IMR-90 (cell line): ENCODE measurements at regions not wholly inside any gene's neighbourhood (a gene's known extent, or its start where the extent isn't known, plus 50 kb on each side); places are given as distances from the start of the nearest gene placed in this dataset.

Experiments
- ATAC-seq: fragments of 200-7000 bp; cut with Tn5 transposase; 2 replicates; pipeline ENCODE4 v1.9.1; 2020; ENCODE audit warnings: low read depth, mild to moderate bottlenecking, moderate library complexity
- BruUV-seq: library from RNA; stranded (reverse); fragments of 400-500 nt; replicated peaks from 2 replicates; lab custom pipeline; 2021; lab: Mats Ljungman, UMichigan
- CTCF ChIA-PET: fragments of 300-600 bp; formaldehyde crosslinking; extraction: SDS; loops from one replicate; lab custom pipeline; 2021; ENCODE audit warnings: antibody characterized with exemption; lab: Yijun Ruan, JAX
- POLR2A ChIA-PET: fragments of 300-600 bp; sonication (Branson Sonifier 250); formaldehyde crosslinking; loops from one replicate; lab custom pipeline; 2022; ENCODE audit warnings: antibody characterized with exemption; ENCODE audit not compliant: unreplicated experiment; lab: Charles Lee
- DNase-seq: peaks from one replicate; pipeline ENCODE4 v3.0.0; 2013
- H2AFZ ChIP-seq: replicated peaks from 2 replicates; pipeline ENCODE3; 2013; ENCODE audit warnings: low read length, mild to moderate bottlenecking; ENCODE audit not compliant: poor library complexity
- H2AK5ac ChIP-seq: 2 replicates; pipeline ENCODE4 v1.6.1; 2013; ENCODE audit warnings: low read depth, low read length, inconsistent platforms
- H2AK9ac ChIP-seq: replicated peaks from 2 replicates; pipeline ENCODE3; 2013; ENCODE audit warnings: mild to moderate bottlenecking, low read depth, low read length, moderate library complexity; ENCODE audit not compliant: poor library complexity
- H2BK120ac ChIP-seq: 2 replicates; pipeline ENCODE4 v1.6.1; 2013; ENCODE audit warnings: low read depth, low read length, inconsistent platforms
- H2BK15ac ChIP-seq: 3 replicates; pipeline ENCODE4 v1.6.1; 2013; ENCODE audit warnings: low read depth, low read length, inconsistent platforms
- H2BK20ac ChIP-seq: 2 replicates; pipeline ENCODE4 v1.6.1; 2013; ENCODE audit warnings: low read depth, mild to moderate bottlenecking, inconsistent platforms, low read length, moderate library complexity
- H2BK5ac ChIP-seq: 2 replicates; pipeline ENCODE4 v1.6.1; 2013; ENCODE audit warnings: mild to moderate bottlenecking, low read depth, low read length, inconsistent platforms; ENCODE audit not compliant: poor library complexity, severe bottlenecking
- H3K14ac ChIP-seq: replicated peaks from 2 replicates; pipeline ENCODE4 v1.6.1; 2013; ENCODE audit warnings: low read depth, low read length, inconsistent platforms
- H3K18ac ChIP-seq: 2 replicates; pipeline ENCODE4 v1.6.1; 2013; ENCODE audit warnings: low read depth, low read length, control low read depth
- H3K23ac ChIP-seq: 2 replicates; pipeline ENCODE4 v1.6.1; 2013; ENCODE audit warnings: low read depth, low read length, inconsistent platforms
- H3K27ac ChIP-seq: 2 replicates; pipeline ENCODE4 v1.5.1; 2013; ENCODE audit warnings: mild to moderate bottlenecking, control low read depth, low read length; ENCODE audit not compliant: insufficient read depth
- H3K27me3 ChIP-seq: 2 replicates; pipeline ENCODE4 v1.6.1; 2013; ENCODE audit warnings: low read length; ENCODE audit not compliant: control insufficient read depth, insufficient read depth
- H3K36me3 ChIP-seq: 2 replicates; pipeline ENCODE4 v1.6.1; 2013; ENCODE audit warnings: low read length, mixed read lengths; ENCODE audit not compliant: control insufficient read depth, insufficient read depth
- H3K4ac ChIP-seq: 2 replicates; pipeline ENCODE4 v1.6.1; 2013; ENCODE audit warnings: low read depth, low read length, inconsistent platforms
- H3K4me1 ChIP-seq: 2 replicates; pipeline ENCODE4 v1.6.1; 2013; ENCODE audit warnings: low read length, mixed read lengths; ENCODE audit not compliant: control insufficient read depth, insufficient read depth
- H3K4me2 ChIP-seq: 2 replicates; pipeline ENCODE4 v1.6.1; 2013; ENCODE audit warnings: low read depth, mild to moderate bottlenecking, control low read depth, low read length, moderate library complexity
- H3K4me3 ChIP-seq: 2 replicates; pipeline ENCODE4 v1.5.1; 2013; ENCODE audit warnings: low read depth, mild to moderate bottlenecking, control low read depth, low read length, moderate library complexity; ENCODE audit not compliant: insufficient read depth
- H3K56ac ChIP-seq: 2 replicates; pipeline ENCODE4 v1.6.1; 2013; ENCODE audit warnings: low read length, inconsistent platforms; ENCODE audit not compliant: insufficient read depth; ENCODE audit errors: extremely low read depth
- H3K79me1 ChIP-seq, 2 experiments: 2 replicates each; pipeline ENCODE4 v1.6.1; 2013; ENCODE audit warnings: low read length in 2 of 2, inconsistent platforms in 1 of 2, low read depth in 1 of 2
- H3K9ac ChIP-seq: 2 replicates; pipeline ENCODE4 v1.6.1; 2013; ENCODE audit warnings: low read depth, low read length, control low read depth
- H3K9me1 ChIP-seq: 2 replicates; pipeline ENCODE4 v1.6.1; 2013; ENCODE audit warnings: low read length, inconsistent platforms; ENCODE audit not compliant: insufficient read depth
- H3K9me3 ChIP-seq: 2 replicates; pipeline ENCODE4 v1.6.1; 2013; ENCODE audit warnings: low read length; ENCODE audit not compliant: control insufficient read depth, insufficient read depth
- H4K20me1 ChIP-seq: 2 replicates; pipeline ENCODE4 v1.6.1; 2013; ENCODE audit warnings: low read length, inconsistent platforms; ENCODE audit not compliant: insufficient read depth
- H4K5ac ChIP-seq: 2 replicates; pipeline ENCODE4 v1.6.1; 2013; ENCODE audit warnings: mild to moderate bottlenecking, low read depth, low read length, control low read depth
- H4K8ac ChIP-seq, 2 experiments: 2 replicates each; pipeline ENCODE4 v1.6.1; 2013; ENCODE audit warnings: low read depth in 2 of 2, low read length in 2 of 2, control low read depth in 1 of 2, inconsistent platforms in 1 of 2
- H4K91ac ChIP-seq: 2 replicates; pipeline ENCODE4 v1.6.1; 2013; ENCODE audit warnings: low read depth, low read length, inconsistent platforms; ENCODE audit not compliant: insufficient read depth
- BHLHE40 ChIP-seq: fragments of 150-350 bp; IDR thresholded peaks from 2 replicates; pipeline ENCODE4 v1.6.1; 2016; ENCODE audit warnings: mild to moderate bottlenecking, low read depth, low read length
- CEBPB ChIP-seq: IDR thresholded peaks from 2 replicates; pipeline ENCODE4 v1.6.1; 2012; ENCODE audit warnings: low read depth, low read length, improper control_type of control experiment
- CHD1 ChIP-seq: IDR thresholded peaks from 2 replicates; pipeline ENCODE4 v1.6.1; 2012; ENCODE audit warnings: low read depth, low read length, improper control_type of control experiment
- FOS ChIP-seq: fragments of 150-350 bp; IDR thresholded peaks from 2 replicates; pipeline ENCODE4 v1.6.1; 2016; ENCODE audit warnings: low read depth, low read length
- MAFK ChIP-seq: IDR thresholded peaks from 2 replicates; pipeline ENCODE4 v1.6.1; 2012; ENCODE audit warnings: low read depth, low read length, improper control_type of control experiment
- MAZ ChIP-seq: IDR thresholded peaks from 2 replicates; pipeline ENCODE4 v1.6.1; 2012; ENCODE audit warnings: low read depth, mild to moderate bottlenecking, low read length, improper control_type of control experiment, moderate library complexity, borderline replicate concordance
- MXI1 ChIP-seq: IDR thresholded peaks from 2 replicates; pipeline ENCODE4 v1.6.1; 2012; ENCODE audit warnings: low read depth, mild to moderate bottlenecking, low read length, moderate library complexity, borderline replicate concordance
- POLR2A ChIP-seq: IDR thresholded peaks from 2 replicates; pipeline ENCODE4 v1.6.1; 2012; ENCODE audit warnings: mild to moderate bottlenecking, low read depth, low read length
- RAD21 ChIP-seq: IDR thresholded peaks from 2 replicates; pipeline ENCODE4 v1.6.1; 2012; ENCODE audit warnings: low read length, improper control_type of control experiment
- RCOR1 ChIP-seq: IDR thresholded peaks from 2 replicates; pipeline ENCODE4 v1.6.1; 2012; ENCODE audit warnings: mild to moderate bottlenecking, low read length, improper control_type of control experiment; ENCODE audit not compliant: insufficient replicate concordance
- dilution Hi-C: fragments of 300-500 bp; cut with HindIII; formaldehyde crosslinking; loops from one replicate; pipeline ENCODE4 v1.14.3; 2018; ENCODE audit warnings: low sequenced_read_pairs; ENCODE audit not compliant: unreplicated experiment
- in situ Hi-C: fragments of 300-500 bp; cut with MboI; formaldehyde crosslinking; loops from 3 replicates; pipeline ENCODE4 v1.14.3; 2019; ENCODE audit warnings: low sequenced_read_pairs, inconsistent platforms, mixed read lengths
- intact Hi-C: fragments of 100-400 bp; cut with micrococcal nuclease; formaldehyde crosslinking; loops from 2 replicates; pipeline ENCODE4 v1.10.0; 2022
- TF ChIP-seq, protein P1 (sequence below): fragments of 150-350 bp; IDR thresholded peaks from 2 replicates; pipeline ENCODE4 v1.6.1; 2017; ENCODE audit warnings: mild to moderate bottlenecking, antibody characterized with exemption, low read length, low read depth
- TF ChIP-seq, protein P2 (sequence below): conservative IDR thresholded peaks from 2 replicates; pipeline ENCODE4 v1.5.1; 2012; ENCODE audit warnings: mild to moderate bottlenecking, low read depth, low read length, improper control_type of control experiment
- TF ChIP-seq, protein P3 (sequence below): fragments of 150-350 bp; IDR thresholded peaks from 2 replicates; pipeline ENCODE4 v1.6.1; 2016; ENCODE audit warnings: low read depth, mild to moderate bottlenecking, low read length, moderate library complexity, borderline replicate concordance

DNA sequence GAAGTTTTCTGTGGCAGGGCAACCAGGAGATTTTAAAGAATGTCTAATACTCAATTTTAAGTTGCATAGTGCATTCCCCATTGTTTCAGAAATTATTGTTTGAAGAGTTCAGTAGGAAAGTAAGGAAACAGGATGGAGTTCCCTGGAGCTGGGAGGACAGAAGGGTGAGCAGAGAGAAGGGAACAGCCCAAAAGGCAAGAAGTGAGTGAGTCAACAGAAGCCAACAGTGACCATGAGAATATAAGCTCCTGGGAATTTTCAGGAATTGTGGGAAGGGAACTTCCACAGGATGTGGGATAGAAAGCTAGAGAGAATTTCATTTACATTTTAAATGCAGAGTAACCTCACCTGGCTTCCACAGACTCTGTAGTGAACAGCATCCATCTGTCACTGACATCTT lies 268.1 kb upstream of the ATP5MC3 start:
- Histone ChIP-seq H3K56ac (no peak overlapping the region), H3K36me3 (no peaks in the 10 kb centered on the region), H4K20me1 (no peaks in the 10 kb centered on the region), H2BK120ac (no peak overlapping the region), H2AFZ (no peak overlapping the region), H4K8ac (no peak overlapping the region), H3K4me2 (no peak overlapping the region), H3K4me3 (no peak overlapping the region), H3K9ac (no peak overlapping the region), H3K79me1 (no peaks in the 10 kb centered on the region), H2AK9ac (no peak overlapping the region), H3K4ac (no peak overlapping the region), H3K9me3 (no peaks in the 10 kb centered on the region), H3K9me1 (no peaks in the 10 kb centered on the region; the same call in 1 of the 2 replicates), H2BK15ac (no peak overlapping the region), H2BK5ac (no peak overlapping the region), H2AK5ac (no peak overlapping the region), H2BK20ac (no peak overlapping the region), H3K14ac (no peak overlapping the region), H3K23ac (no peak overlapping the region), H3K27me3 (no peaks in the 10 kb centered on the region), H3K27ac (no peak overlapping the region), H3K18ac (no peak overlapping the region), H4K91ac (no peak overlapping the region), H4K5ac (no peak overlapping the region), H3K4me1 (no peaks in the 10 kb centered on the region)
- dilution Hi-C loops (no loop called here), intact Hi-C loops (no loop called here), in situ Hi-C loops (no loop called here)
- ChIA-PET POLR2A (no interaction called here), CTCF (no interaction called here)
- no peak for DNase-seq
- no TSS peak for BruUV-seq
- no peak for ATAC-seq
- TF ChIP-seq CEBPB (no peak), MAFK (no peak), RAD21 (no peak), BHLHE40 (no peak), MAZ (no peak), CHD1 (no peak), MXI1 (no peak), RCOR1 (no peak), POLR2A (no peak), FOS (no peak)
- TF ChIP-seq, protein P1, sequence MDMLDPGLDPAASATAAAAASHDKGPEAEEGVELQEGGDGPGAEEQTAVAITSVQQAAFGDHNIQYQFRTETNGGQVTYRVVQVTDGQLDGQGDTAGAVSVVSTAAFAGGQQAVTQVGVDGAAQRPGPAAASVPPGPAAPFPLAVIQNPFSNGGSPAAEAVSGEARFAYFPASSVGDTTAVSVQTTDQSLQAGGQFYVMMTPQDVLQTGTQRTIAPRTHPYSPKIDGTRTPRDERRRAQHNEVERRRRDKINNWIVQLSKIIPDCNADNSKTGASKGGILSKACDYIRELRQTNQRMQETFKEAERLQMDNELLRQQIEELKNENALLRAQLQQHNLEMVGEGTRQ = no peak
- TF ChIP-seq, protein P2, sequence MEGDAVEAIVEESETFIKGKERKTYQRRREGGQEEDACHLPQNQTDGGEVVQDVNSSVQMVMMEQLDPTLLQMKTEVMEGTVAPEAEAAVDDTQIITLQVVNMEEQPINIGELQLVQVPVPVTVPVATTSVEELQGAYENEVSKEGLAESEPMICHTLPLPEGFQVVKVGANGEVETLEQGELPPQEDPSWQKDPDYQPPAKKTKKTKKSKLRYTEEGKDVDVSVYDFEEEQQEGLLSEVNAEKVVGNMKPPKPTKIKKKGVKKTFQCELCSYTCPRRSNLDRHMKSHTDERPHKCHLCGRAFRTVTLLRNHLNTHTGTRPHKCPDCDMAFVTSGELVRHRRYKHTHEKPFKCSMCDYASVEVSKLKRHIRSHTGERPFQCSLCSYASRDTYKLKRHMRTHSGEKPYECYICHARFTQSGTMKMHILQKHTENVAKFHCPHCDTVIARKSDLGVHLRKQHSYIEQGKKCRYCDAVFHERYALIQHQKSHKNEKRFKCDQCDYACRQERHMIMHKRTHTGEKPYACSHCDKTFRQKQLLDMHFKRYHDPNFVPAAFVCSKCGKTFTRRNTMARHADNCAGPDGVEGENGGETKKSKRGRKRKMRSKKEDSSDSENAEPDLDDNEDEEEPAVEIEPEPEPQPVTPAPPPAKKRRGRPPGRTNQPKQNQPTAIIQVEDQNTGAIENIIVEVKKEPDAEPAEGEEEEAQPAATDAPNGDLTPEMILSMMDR = no peak
- TF ChIP-seq, protein P3, sequence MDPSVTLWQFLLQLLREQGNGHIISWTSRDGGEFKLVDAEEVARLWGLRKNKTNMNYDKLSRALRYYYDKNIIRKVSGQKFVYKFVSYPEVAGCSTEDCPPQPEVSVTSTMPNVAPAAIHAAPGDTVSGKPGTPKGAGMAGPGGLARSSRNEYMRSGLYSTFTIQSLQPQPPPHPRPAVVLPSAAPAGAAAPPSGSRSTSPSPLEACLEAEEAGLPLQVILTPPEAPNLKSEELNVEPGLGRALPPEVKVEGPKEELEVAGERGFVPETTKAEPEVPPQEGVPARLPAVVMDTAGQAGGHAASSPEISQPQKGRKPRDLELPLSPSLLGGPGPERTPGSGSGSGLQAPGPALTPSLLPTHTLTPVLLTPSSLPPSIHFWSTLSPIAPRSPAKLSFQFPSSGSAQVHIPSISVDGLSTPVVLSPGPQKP = no peak
